Gastroesophageal sphincter (tissue), 3 donors: ENCODE measurements at regions not wholly inside any gene's neighbourhood (a gene's known extent, or its start where the extent isn't known, plus 50 kb on each side); places are given as distances from the start of the nearest gene placed in this dataset.

Source experiments
- POLR2A ChIP-seq, 2 donors: fragments of 450-650 bp; IDR thresholded peaks; one replicate each; pipeline ENCODE4 v1.6.1; 2017; ENCODE audit warnings: antibody characterized with exemption in 2 of 2, mild to moderate bottlenecking in 2 of 2, moderate library complexity in 1 of 2
- POLR2AphosphoS5 ChIP-seq: sonication (generic); formaldehyde crosslinking; IDR thresholded peaks from one replicate; pipeline ENCODE4 v1.6.1; 2017; ENCODE audit warnings: antibody characterized with exemption
- TF ChIP-seq, protein P1 (sequence below), 4 experiments: fragments of 200-600 bp in 2 of 4; fragments of 450-650 bp in 2 of 4; sonication (generic) in 1 of 4; IDR thresholded peaks; one replicate each; pipeline ENCODE4 v1.5.1; 2017 to 2019; ENCODE audit warnings: antibody characterized with exemption in 4 of 4, mild to moderate bottlenecking in 2 of 4, moderate library complexity in 2 of 4

DNA sequence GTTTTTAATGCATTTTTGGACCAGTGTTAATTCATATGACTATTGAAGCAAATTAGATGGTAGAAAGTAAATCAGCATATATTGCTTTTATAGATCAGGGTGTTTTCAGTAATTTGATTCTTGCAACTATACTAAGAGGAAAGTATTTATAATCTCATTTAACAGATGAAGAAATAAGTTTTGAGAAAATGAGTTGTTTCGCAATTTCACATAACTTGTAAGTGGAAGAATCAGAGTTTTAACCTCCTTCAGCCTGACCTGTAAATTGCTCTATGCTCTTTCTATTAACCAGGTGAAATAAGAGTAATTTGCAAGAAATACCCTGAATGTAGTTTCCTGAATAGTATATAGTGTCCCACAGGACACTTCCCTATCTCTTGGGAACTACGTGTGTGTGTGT, 1106.8 kb upstream of the RAG2 start:
- no peak for TF ChIP-seq POLR2A (IDR thresholded peaks at IDR 0.05)
- TF ChIP-seq, protein P1, sequence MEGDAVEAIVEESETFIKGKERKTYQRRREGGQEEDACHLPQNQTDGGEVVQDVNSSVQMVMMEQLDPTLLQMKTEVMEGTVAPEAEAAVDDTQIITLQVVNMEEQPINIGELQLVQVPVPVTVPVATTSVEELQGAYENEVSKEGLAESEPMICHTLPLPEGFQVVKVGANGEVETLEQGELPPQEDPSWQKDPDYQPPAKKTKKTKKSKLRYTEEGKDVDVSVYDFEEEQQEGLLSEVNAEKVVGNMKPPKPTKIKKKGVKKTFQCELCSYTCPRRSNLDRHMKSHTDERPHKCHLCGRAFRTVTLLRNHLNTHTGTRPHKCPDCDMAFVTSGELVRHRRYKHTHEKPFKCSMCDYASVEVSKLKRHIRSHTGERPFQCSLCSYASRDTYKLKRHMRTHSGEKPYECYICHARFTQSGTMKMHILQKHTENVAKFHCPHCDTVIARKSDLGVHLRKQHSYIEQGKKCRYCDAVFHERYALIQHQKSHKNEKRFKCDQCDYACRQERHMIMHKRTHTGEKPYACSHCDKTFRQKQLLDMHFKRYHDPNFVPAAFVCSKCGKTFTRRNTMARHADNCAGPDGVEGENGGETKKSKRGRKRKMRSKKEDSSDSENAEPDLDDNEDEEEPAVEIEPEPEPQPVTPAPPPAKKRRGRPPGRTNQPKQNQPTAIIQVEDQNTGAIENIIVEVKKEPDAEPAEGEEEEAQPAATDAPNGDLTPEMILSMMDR (IDR thresholded peaks at IDR 0.05), result no peak
- no peak for TF ChIP-seq POLR2AphosphoS5
